Fibroblast of lung (primary cell): ENCODE measurements at regions not wholly inside any gene's neighbourhood (a gene's known extent, or its start where the extent isn't known, plus 50 kb on each side); places are given as distances from the start of the nearest gene placed in this dataset.

ENCODE experiments used
- CTCF ChIP-seq, 2 donors: IDR thresholded peaks in 1 of 2; conservative IDR thresholded peaks in 1 of 2; 1 replicate in 1 of 2; 2 replicates in 1 of 2; pipeline ENCODE4 v1.5.1; 2011 to 2012; ENCODE audit warnings: low read length in 2 of 2, control low read depth in 1 of 2, inconsistent platforms in 1 of 2, low read depth in 1 of 2, mild to moderate bottlenecking in 1 of 2
- EZH2 ChIP-seq: IDR thresholded peaks from 2 replicates; pipeline ENCODE4 v1.5.1; 2012; ENCODE audit warnings: low read length, control low read depth, mild to moderate bottlenecking; ENCODE audit errors: missing control alignments

GRCh38 chr17:71192848-71193247 lies 928.0 kb upstream of the SOX9 start:
- TF ChIP-seq EZH2 (no peak), CTCF (conservative IDR thresholded peaks at IDR 0.05 in 1 of 2, IDR thresholded peaks at IDR 0.05 in 1 of 2; ENCODE audit: low read depth in 1 of 2, low read length in 2 of 2) (no peak)
